HCT116 (cell line): ENCODE measurements at regions not wholly inside any gene's neighbourhood (a gene's known extent, or its start where the extent isn't known, plus 50 kb on each side); places are given as distances from the start of the nearest gene placed in this dataset.

ENCODE experiments used
- EZH2 ChIP-seq: fragments of 200-600 bp; sonication (generic); IDR thresholded peaks from 2 replicates; pipeline ENCODE4 v1.6.1; 2017; ENCODE audit warnings: antibody characterized with exemption, mixed run types
- JUND ChIP-seq: IDR thresholded peaks from 2 replicates; pipeline ENCODE4 v1.6.1; 2012
- POLR2A ChIP-seq: IDR thresholded peaks from 2 replicates; pipeline ENCODE4 v1.7.0; 2011; ENCODE audit warnings: borderline replicate concordance; ENCODE audit not compliant: insufficient read depth, insufficient read length; ENCODE audit errors: extremely low read depth
- YY1 ChIP-seq: IDR thresholded peaks from 2 replicates; pipeline ENCODE4 v1.6.1; 2011; ENCODE audit warnings: low read length, low read depth, moderate library complexity, mild to moderate bottlenecking; ENCODE audit not compliant: insufficient replicate concordance; ENCODE audit errors: extremely low read depth
- ZFX ChIP-seq: fragments of 450-650 bp; IDR thresholded peaks from 2 replicates; pipeline ENCODE4 v1.6.1; 2017
- TF ChIP-seq, protein P1 (sequence below), 3 experiments: fragments of 200-600 bp in 1 of 3; sonication (generic) in 1 of 3; IDR thresholded peaks in 2 of 3; conservative IDR thresholded peaks in 1 of 3; 2 replicates each; pipeline ENCODE4 v1.5.1; 2012 to 2017; ENCODE audit warnings: low read depth in 2 of 3, low read length in 2 of 3, antibody characterized with exemption in 1 of 3, borderline replicate concordance in 1 of 3, control low read depth in 1 of 3, mild to moderate bottlenecking in 1 of 3, mixed read lengths in 1 of 3, mixed run types in 1 of 3, moderate library complexity in 1 of 3; ENCODE audit not compliant: insufficient read depth in 1 of 3

DNA sequence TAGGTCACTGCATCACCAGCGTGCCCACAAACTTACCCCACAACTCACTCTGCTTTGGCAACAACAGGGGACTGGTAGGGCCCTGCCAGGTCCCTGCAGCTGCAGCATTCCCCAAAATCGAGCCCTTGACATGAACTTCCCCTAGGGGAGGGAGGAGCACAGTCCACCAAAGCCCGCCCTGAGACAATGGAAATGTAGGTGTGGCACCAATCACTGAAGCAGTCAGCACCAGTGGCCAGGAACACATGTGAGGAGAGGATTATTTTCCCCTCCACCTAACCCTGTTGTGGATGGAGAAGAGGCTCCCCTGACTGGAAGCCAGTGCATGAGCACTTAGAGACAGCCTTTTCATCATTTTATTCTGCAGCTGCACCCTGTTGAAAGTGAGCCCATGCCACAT lies 573.8 kb downstream of the SOX5 start:
- TF ChIP-seq ZFX = no peak
- no peak for TF ChIP-seq YY1
- TF ChIP-seq, protein P1, sequence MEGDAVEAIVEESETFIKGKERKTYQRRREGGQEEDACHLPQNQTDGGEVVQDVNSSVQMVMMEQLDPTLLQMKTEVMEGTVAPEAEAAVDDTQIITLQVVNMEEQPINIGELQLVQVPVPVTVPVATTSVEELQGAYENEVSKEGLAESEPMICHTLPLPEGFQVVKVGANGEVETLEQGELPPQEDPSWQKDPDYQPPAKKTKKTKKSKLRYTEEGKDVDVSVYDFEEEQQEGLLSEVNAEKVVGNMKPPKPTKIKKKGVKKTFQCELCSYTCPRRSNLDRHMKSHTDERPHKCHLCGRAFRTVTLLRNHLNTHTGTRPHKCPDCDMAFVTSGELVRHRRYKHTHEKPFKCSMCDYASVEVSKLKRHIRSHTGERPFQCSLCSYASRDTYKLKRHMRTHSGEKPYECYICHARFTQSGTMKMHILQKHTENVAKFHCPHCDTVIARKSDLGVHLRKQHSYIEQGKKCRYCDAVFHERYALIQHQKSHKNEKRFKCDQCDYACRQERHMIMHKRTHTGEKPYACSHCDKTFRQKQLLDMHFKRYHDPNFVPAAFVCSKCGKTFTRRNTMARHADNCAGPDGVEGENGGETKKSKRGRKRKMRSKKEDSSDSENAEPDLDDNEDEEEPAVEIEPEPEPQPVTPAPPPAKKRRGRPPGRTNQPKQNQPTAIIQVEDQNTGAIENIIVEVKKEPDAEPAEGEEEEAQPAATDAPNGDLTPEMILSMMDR (IDR thresholded peaks at IDR 0.05 in 2 of 3, conservative IDR thresholded peaks at IDR 0.05 in 1 of 3; ENCODE audit: borderline replicate concordance in 1 of 3, insufficient read depth in 1 of 3, low read depth in 2 of 3, low read length in 2 of 3) = no peak
- no peak for TF ChIP-seq EZH2
- TF ChIP-seq POLR2A = no peak
- TF ChIP-seq JUND = no peak
